GM19397 (cell line): ENCODE measurements at regions not wholly inside any gene's neighbourhood (a gene's known extent, or its start where the extent isn't known, plus 50 kb on each side); places are given as distances from the start of the nearest gene placed in this dataset.
"Not testable (repeated sequence)": the region's sequence is repeated elsewhere in the genome, so short reads cannot be mapped to it uniquely, and the experiment has no call there.

Experiments
- ATAC-seq: cut with Tn5 transposase; IDR thresholded peaks from one replicate; pipeline ENCODE4 v1.9.1; 2021; ENCODE audit warnings: mild to moderate bottlenecking, moderate library complexity; ENCODE audit not compliant: unreplicated experiment

- not testable (repeated sequence) for ATAC-seq
These were observed 343.4 kb downstream of the SOX9 start for GRCh38 chr17:72464221-72464620.

GRCh38 chr17:72465191-72466024 is 344.6 kb downstream of the SOX9 start:
- ATAC-seq, result peak; percentile 47

- peak; percentile 46 for ATAC-seq
These were observed 345.4 kb downstream of the SOX9 start for GRCh38 chr17:72466199-72466598.

- ATAC-seq, result no peak
These were observed 345.8 kb downstream of the SOX9 start for GRCh38 chr17:72466606-72467005.

GRCh38 chr17:72467841-72468653 is 347.2 kb downstream of the SOX9 start:
- ATAC-seq, result no peak

GRCh38 chr17:72468841-72469240 is 348.0 kb downstream of the SOX9 start:
- no peak for ATAC-seq

GRCh38 chr17:72470121-72470705 is 349.4 kb downstream of the SOX9 start:
- no peak for ATAC-seq

GRCh38 chr17:72470734-72471133 is 349.9 kb downstream of the SOX9 start:
- no peak for ATAC-seq

GRCh38 chr17:72471296-72471695 is 350.5 kb downstream of the SOX9 start:
- ATAC-seq, result no peak

- ATAC-seq, result no peak
These were observed 351.3 kb downstream of the SOX9 start for GRCh38 chr17:72472106-72472505.

- ATAC-seq, result not testable (repeated sequence)
These were observed 352.1 kb downstream of the SOX9 start for GRCh38 chr17:72472853-72473390.

GRCh38 chr17:72474243-72474642 is 353.4 kb downstream of the SOX9 start:
- ATAC-seq, result no peak

- ATAC-seq, result no peak
These were observed 354.1 kb downstream of the SOX9 start for GRCh38 chr17:72474719-72475477.

GRCh38 chr17:72476134-72476533 is 355.3 kb downstream of the SOX9 start:
- no peak for ATAC-seq

- no peak for ATAC-seq
These were observed 355.8 kb downstream of the SOX9 start for GRCh38 chr17:72476575-72476986.

- no peak for ATAC-seq
These were observed 356.7 kb downstream of the SOX9 start for GRCh38 chr17:72477491-72477890.

GRCh38 chr17:72479113-72479512 is 358.3 kb downstream of the SOX9 start:
- no peak for ATAC-seq

- no peak for ATAC-seq
These were observed 360.8 kb downstream of the SOX9 start for GRCh38 chr17:72481572-72481971.

- ATAC-seq, result no peak
These were observed 364.8 kb downstream of the SOX9 start for GRCh38 chr17:72485596-72485995.

GRCh38 chr17:72486806-72487205 is 366.0 kb downstream of the SOX9 start:
- no peak for ATAC-seq
